NB4 (cell line): ENCODE measurements at regions not wholly inside any gene's neighbourhood (a gene's known extent, or its start where the extent isn't known, plus 50 kb on each side); places are given as distances from the start of the nearest gene placed in this dataset.

Source experiments
- CTCF ChIP-seq: IDR thresholded peaks from one replicate; pipeline ENCODE4 v1.5.1; 2012; ENCODE audit warnings: low read depth, low read length
- MAX ChIP-seq: IDR thresholded peaks from 2 replicates; pipeline ENCODE4 v1.6.1; 2011; ENCODE audit warnings: low read depth, low read length
- MYC ChIP-seq: IDR thresholded peaks from 2 replicates; pipeline ENCODE4 v1.6.1; 2011; ENCODE audit warnings: low read depth, low read length
- POLR2A ChIP-seq: IDR thresholded peaks from 2 replicates; pipeline ENCODE4 v1.6.1; 2011; ENCODE audit warnings: mild to moderate bottlenecking; ENCODE audit not compliant: insufficient read length; ENCODE audit errors: extremely low read depth

GRCh38 chr11:29009426-29009825 lies 901.2 kb downstream of the METTL15 start:
- TF ChIP-seq CTCF (no peak), POLR2A (no peak), MYC (no peak), MAX (no peak)
